HFFc6 (cell line): ENCODE measurements at regions not wholly inside any gene's neighbourhood (a gene's known extent, or its start where the extent isn't known, plus 50 kb on each side); places are given as distances from the start of the nearest gene placed in this dataset.

Experiments
- DNase-seq: peaks from one replicate; pipeline ENCODE4 v3.0.0-alpha.2; 2018
- H3K27ac Mint-ChIP-seq: 2 replicates; pipeline ENCODE4 v1.8.0; 2020; ENCODE audit warnings: mild to moderate bottlenecking, mixed read lengths
- H3K27me3 Mint-ChIP-seq: 2 replicates; pipeline ENCODE4 v1.8.0; 2021; ENCODE audit warnings: mild to moderate bottlenecking, moderate library complexity, mixed read lengths; ENCODE audit not compliant: insufficient read depth
- H3K36me3 Mint-ChIP-seq: 2 replicates; pipeline ENCODE4 v1.8.0; 2021; ENCODE audit warnings: low read depth, mixed read lengths
- H3K4me1 Mint-ChIP-seq: 2 replicates; pipeline ENCODE4 v1.8.0; 2020; ENCODE audit warnings: low read depth, mixed read lengths
- H3K4me3 Mint-ChIP-seq: 2 replicates; pipeline ENCODE4 v1.8.0; 2020; ENCODE audit warnings: mild to moderate bottlenecking, moderate library complexity, mixed read lengths
- H3K9me3 Mint-ChIP-seq: 2 replicates; pipeline ENCODE4 v1.8.0; 2020; ENCODE audit warnings: mild to moderate bottlenecking, mixed read lengths
- CTCF ChIP-seq: fragments of 200-600 bp; sonication (generic); IDR thresholded peaks from 2 replicates; pipeline ENCODE4 v1.5.0; 2021; ENCODE audit warnings: antibody characterized with exemption, mild to moderate bottlenecking

GRCh38 chr2:129233751-129234406 is 745.6 kb upstream of the RAB6C start:
- Mint-ChIP-seq H3K9me3 (peaks cover 56% of the 10 kb centered on the region), H3K4me3 (no peak overlapping the region), H3K4me1 (no peaks in the 10 kb centered on the region), H3K27me3 (no peaks in the 10 kb centered on the region; the same call in 1 of the 2 replicates), H3K27ac (no peak overlapping the region), H3K36me3 (no peaks in the 10 kb centered on the region)
- TF ChIP-seq CTCF = no peak
- DNase-seq = no peak

- DNase-seq = no peak
- Mint-ChIP-seq H3K4me3 (no peak overlapping the region), H3K27me3 (no peaks in the 10 kb centered on the region; the same call in 1 of the 2 replicates), H3K27ac (no peak overlapping the region), H3K9me3 (peaks cover 67% of the 10 kb centered on the region), H3K36me3 (no peaks in the 10 kb centered on the region), H3K4me1 (no peaks in the 10 kb centered on the region)
- no peak for TF ChIP-seq CTCF
These were observed 742.9 kb upstream of the RAB6C start for GRCh38 chr2:129236601-129237000.

- H3K4me1 Mint-ChIP-seq = no peaks in the 10 kb centered on the region
- DNase-seq = peak; percentile 5
- no peaks in the 10 kb centered on the region for H3K36me3 Mint-ChIP-seq
- H3K9me3 Mint-ChIP-seq = peaks cover 70% of the 10 kb centered on the region
- no peak for TF ChIP-seq CTCF
- H3K27ac Mint-ChIP-seq = no peak overlapping the region
- H3K4me3 Mint-ChIP-seq = no peak overlapping the region
- peaks cover 1% of the 10 kb centered on the region for H3K27me3 Mint-ChIP-seq
These were observed 741.3 kb upstream of the RAB6C start for GRCh38 chr2:129237966-129238725.

- Mint-ChIP-seq H3K4me3 (no peak overlapping the region), H3K27ac (no peak overlapping the region), H3K36me3 (no peaks in the 10 kb centered on the region), H3K9me3 (peaks cover 67% of the 10 kb centered on the region), H3K4me1 (no peaks in the 10 kb centered on the region), H3K27me3 (peaks cover 3% of the 10 kb centered on the region)
- no peak for DNase-seq
- no peak for TF ChIP-seq CTCF
These were observed 740.3 kb upstream of the RAB6C start for GRCh38 chr2:129239141-129239540.

GRCh38 chr2:129240061-129240460 is 739.4 kb upstream of the RAB6C start:
- Mint-ChIP-seq H3K9me3 (peaks cover 68% of the 10 kb centered on the region), H3K27me3 (peaks cover 3% of the 10 kb centered on the region), H3K27ac (no peak overlapping the region), H3K4me1 (no peaks in the 10 kb centered on the region), H3K36me3 (no peaks in the 10 kb centered on the region), H3K4me3 (no peak overlapping the region)
- no peak for DNase-seq
- no peak for TF ChIP-seq CTCF
